Caco-2 (cell line): ENCODE measurements at regions not wholly inside any gene's neighbourhood (a gene's known extent, or its start where the extent isn't known, plus 50 kb on each side); places are given as distances from the start of the nearest gene placed in this dataset.

ENCODE experiments used
- BruUV-seq: library from RNA; stranded (reverse); fragments of 400-500 nt; replicated peaks from 2 replicates; lab custom pipeline; 2021; lab: Mats Ljungman, UMichigan
- CTCF ChIA-PET: fragments of 300-600 bp; sonication (Branson Sonifier 250); formaldehyde crosslinking; loops from one replicate; lab custom pipeline; 2022; ENCODE audit warnings: antibody characterized with exemption; lab: Charles Lee
- POLR2A ChIA-PET: fragments of 300-600 bp; sonication (Branson Sonifier 250); formaldehyde crosslinking; loops from one replicate; lab custom pipeline; 2022; ENCODE audit warnings: antibody characterized with exemption; lab: Charles Lee
- DNase-seq, 2 experiments: peaks; one replicate each; pipeline versions ENCODE4 v3.0.0 to v3.0.0-alpha.2; 2020 to 2022
- H3K27me3 ChIP-seq: replicated peaks from 2 replicates; pipeline ENCODE4 v1.6.0; 2011; ENCODE audit warnings: low read length; ENCODE audit not compliant: control insufficient read depth, insufficient read depth
- H3K36me3 ChIP-seq: 2 replicates; pipeline ENCODE4 v1.5.1; 2011; ENCODE audit warnings: low read length; ENCODE audit not compliant: control insufficient read depth, insufficient read depth
- H3K4me1 ChIP-seq: fragments of 250-450 bp; sonication (Bioruptor Pico); 2 replicates; pipeline ENCODE4 v1.5.1; 2020; ENCODE audit warnings: mild to moderate bottlenecking
- H3K4me3 ChIP-seq: 2 replicates; pipeline ENCODE4 v1.5.1; 2011; ENCODE audit warnings: low read depth, mild to moderate bottlenecking, control low read depth, low read length
- H3K9me3 ChIP-seq: fragments of 250-450 bp; sonication (Bioruptor Pico); 2 replicates; pipeline ENCODE4 v1.5.1; 2020; ENCODE audit warnings: mild to moderate bottlenecking, moderate library complexity
- H3K27ac Mint-ChIP-seq: one replicate; pipeline ENCODE4 v1.8.0; 2022; ENCODE audit warnings: mixed read lengths; ENCODE audit not compliant: unreplicated experiment
- H3K27me3 Mint-ChIP-seq: one replicate; pipeline ENCODE4 v1.8.0; 2022; ENCODE audit warnings: mixed read lengths; ENCODE audit not compliant: insufficient read depth, unreplicated experiment
- H3K36me3 Mint-ChIP-seq: one replicate; pipeline ENCODE4 v1.8.0; 2022; ENCODE audit warnings: mild to moderate bottlenecking, mixed read lengths; ENCODE audit not compliant: insufficient read depth, unreplicated experiment
- H3K4me1 Mint-ChIP-seq: one replicate; pipeline ENCODE4 v1.8.0; 2022; ENCODE audit warnings: low read depth, mixed read lengths; ENCODE audit not compliant: unreplicated experiment
- H3K4me3 Mint-ChIP-seq: one replicate; pipeline ENCODE4 v1.8.0; 2022; ENCODE audit warnings: mild to moderate bottlenecking, moderate library complexity, mixed read lengths; ENCODE audit not compliant: unreplicated experiment
- H3K9me3 Mint-ChIP-seq: one replicate; pipeline ENCODE4 v1.8.0; 2022; ENCODE audit warnings: mixed read lengths; ENCODE audit not compliant: unreplicated experiment
- CTCF ChIP-seq, 2 experiments: fragments of 200-600 bp in 1 of 2; IDR thresholded peaks; 1 replicate in 1 of 2; 2 replicates in 1 of 2; pipeline versions ENCODE4 v1.5.1 to v1.8.0; 2011 to 2022; ENCODE audit warnings: antibody characterized with exemption in 1 of 2, control low read depth in 1 of 2, inconsistent platforms in 1 of 2, low read depth in 1 of 2, low read length in 1 of 2, mild to moderate bottlenecking in 1 of 2, moderate library complexity in 1 of 2; ENCODE audit not compliant: insufficient read depth in 1 of 2, severe bottlenecking in 1 of 2, unreplicated experiment in 1 of 2
- intact Hi-C: fragments of 100-400 bp; cut with micrococcal nuclease; formaldehyde crosslinking; loops from one replicate; pipeline ENCODE4 v1.10.0; 2022; ENCODE audit not compliant: unreplicated experiment

GRCh38 chr13:61988810-61989209 lies 573.2 kb upstream of the PCDH20 start:
- no TSS peak for BruUV-seq
- Mint-ChIP-seq H3K27ac (no peak overlapping the region), H3K36me3 (no peaks in the 10 kb centered on the region), H3K27me3 (no peaks in the 10 kb centered on the region), H3K4me3 (no peak overlapping the region), H3K9me3 (peaks cover under 1% of the 10 kb centered on the region), H3K4me1 (no peaks in the 10 kb centered on the region)
- no peak overlapping the region for H3K4me3 ChIP-seq
- DNase-seq, result no peak
- no peak for TF ChIP-seq CTCF (IDR thresholded peaks at IDR 0.05; ENCODE audit: insufficient read depth in 1 of 2, low read depth in 1 of 2, low read length in 1 of 2, severe bottlenecking in 1 of 2, unreplicated experiment in 1 of 2)
- H3K4me1 ChIP-seq, result peaks cover 5% of the 10 kb centered on the region; the same call in 1 of the 2 replicates
- H3K9me3 ChIP-seq, result no peaks in the 10 kb centered on the region
- no peaks in the 10 kb centered on the region for H3K27me3 ChIP-seq
- intact Hi-C loops, result no loop called here
- CTCF ChIA-PET, result no interaction called here
- POLR2A ChIA-PET, result no interaction called here
- H3K36me3 ChIP-seq, result no peaks in the 10 kb centered on the region

- H3K4me3 Mint-ChIP-seq, result no peak overlapping the region
These were observed 559.4 kb upstream of the PCDH20 start for GRCh38 chr13:61975001-61975400.

DNA sequence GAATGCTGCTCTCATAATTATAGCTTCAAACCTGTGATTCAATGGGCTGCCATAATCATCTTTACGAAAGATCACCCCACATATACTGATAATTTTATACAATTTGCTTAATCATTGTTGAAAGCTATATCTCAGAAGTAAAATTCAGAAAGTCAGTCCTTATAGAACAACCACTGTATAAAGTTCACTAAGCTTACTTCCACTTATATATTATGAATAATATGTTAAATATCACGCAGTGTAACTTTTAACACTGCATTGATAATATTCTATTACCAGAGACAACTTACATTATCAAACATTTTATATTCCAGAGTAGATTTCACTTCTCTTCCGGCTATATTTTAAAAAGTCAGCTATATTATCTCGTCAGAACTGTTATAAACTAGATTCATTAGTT lies 550.1 kb upstream of the PCDH20 start:
- Mint-ChIP-seq H3K27ac (no peak overlapping the region), H3K36me3 (no peaks in the 10 kb centered on the region), H3K9me3 (no peaks in the 10 kb centered on the region), H3K4me1 (no peaks in the 10 kb centered on the region), H3K4me3 (no peak overlapping the region), H3K27me3 (no peaks in the 10 kb centered on the region)
- Histone ChIP-seq H3K9me3 (no peaks in the 10 kb centered on the region), H3K27me3 (no peaks in the 10 kb centered on the region), H3K4me3 (no peak overlapping the region), H3K4me1 (no peaks in the 10 kb centered on the region), H3K36me3 (no peaks in the 10 kb centered on the region)
- no peak for TF ChIP-seq CTCF (IDR thresholded peaks at IDR 0.05; ENCODE audit: insufficient read depth in 1 of 2, low read depth in 1 of 2, low read length in 1 of 2, severe bottlenecking in 1 of 2, unreplicated experiment in 1 of 2)
- POLR2A ChIA-PET, result no interaction called here
- intact Hi-C loops, result no loop called here
- BruUV-seq, result no TSS peak
- CTCF ChIA-PET, result no interaction called here
- DNase-seq, result no peak

More at GRCh38 chr13:61975001-61975400, 559.4 kb upstream of the PCDH20 start:
- H3K4me1 ChIP-seq, result no peaks in the 10 kb centered on the region
- CTCF ChIA-PET, result no interaction called here
- POLR2A ChIA-PET, result no interaction called here
- no peaks in the 10 kb centered on the region for H3K36me3 ChIP-seq
- no peaks in the 10 kb centered on the region for H3K27me3 ChIP-seq
- H3K9me3 Mint-ChIP-seq, result no peaks in the 10 kb centered on the region
- no TSS peak for BruUV-seq
- no peaks in the 10 kb centered on the region for H3K4me1 Mint-ChIP-seq
- no peaks in the 10 kb centered on the region for H3K27me3 Mint-ChIP-seq
- no peak for TF ChIP-seq CTCF (IDR thresholded peaks at IDR 0.05; ENCODE audit: insufficient read depth in 1 of 2, low read depth in 1 of 2, low read length in 1 of 2, severe bottlenecking in 1 of 2, unreplicated experiment in 1 of 2)
- intact Hi-C loops, result no loop called here
- H3K4me3 ChIP-seq, result no peak overlapping the region
- no peaks in the 10 kb centered on the region for H3K36me3 Mint-ChIP-seq
- no peaks in the 10 kb centered on the region for H3K9me3 ChIP-seq
- no peak for DNase-seq
- H3K27ac Mint-ChIP-seq, result no peak overlapping the region
